HG02884 (cell line): ENCODE measurements at regions not wholly inside any gene's neighbourhood (a gene's known extent, or its start where the extent isn't known, plus 50 kb on each side); places are given as distances from the start of the nearest gene placed in this dataset.
"Not testable (repeated sequence)": the region's sequence is repeated elsewhere in the genome, so short reads cannot be mapped to it uniquely, and the experiment has no call there.

Experiments used
- ATAC-seq: cut with Tn5 transposase; IDR thresholded peaks from one replicate; pipeline ENCODE4 v1.9.1; 2021; ENCODE audit warnings: mild to moderate bottlenecking, moderate library complexity; ENCODE audit not compliant: unreplicated experiment

DNA sequence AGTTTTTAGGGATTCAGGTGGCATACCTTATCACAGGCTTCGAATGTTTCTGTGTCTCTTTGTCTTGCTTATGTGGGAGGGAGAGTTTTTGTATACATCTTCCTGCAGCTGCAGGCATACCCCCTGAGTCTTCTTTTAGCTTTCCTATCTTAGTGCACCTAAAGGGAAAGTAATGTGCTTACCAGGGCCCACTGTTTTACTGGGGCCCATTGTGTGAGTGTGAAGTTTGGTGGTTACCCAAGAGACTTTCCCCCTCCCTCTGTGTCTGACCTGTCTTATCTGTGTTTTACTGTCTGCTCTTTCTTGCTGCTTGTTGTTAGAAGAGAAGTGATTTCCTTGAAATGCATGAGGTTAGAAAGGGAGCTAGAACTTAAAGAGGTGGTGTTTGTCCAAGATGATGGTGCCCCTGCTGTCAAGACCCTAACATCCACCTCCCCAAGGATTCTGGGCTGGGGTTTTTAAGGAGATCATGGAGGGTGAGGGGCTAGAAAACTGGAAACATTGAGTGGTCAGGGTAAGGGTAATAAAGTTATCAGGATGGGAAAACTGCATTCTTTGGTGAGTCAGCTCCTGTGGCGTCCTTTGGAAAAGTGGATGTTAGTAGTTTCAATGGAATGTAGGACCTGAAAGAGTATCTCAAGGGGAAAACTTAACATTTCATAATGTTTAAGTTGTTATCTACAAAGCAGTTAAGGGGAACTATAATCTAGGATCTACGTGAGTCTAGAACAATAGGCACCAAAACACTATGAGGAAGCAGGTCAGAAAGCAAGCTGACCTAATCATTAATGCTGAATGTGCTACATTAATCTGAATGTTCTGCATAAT, 583.5 kb upstream of the TUSC1 start:
- no peak for ATAC-seq

DNA sequence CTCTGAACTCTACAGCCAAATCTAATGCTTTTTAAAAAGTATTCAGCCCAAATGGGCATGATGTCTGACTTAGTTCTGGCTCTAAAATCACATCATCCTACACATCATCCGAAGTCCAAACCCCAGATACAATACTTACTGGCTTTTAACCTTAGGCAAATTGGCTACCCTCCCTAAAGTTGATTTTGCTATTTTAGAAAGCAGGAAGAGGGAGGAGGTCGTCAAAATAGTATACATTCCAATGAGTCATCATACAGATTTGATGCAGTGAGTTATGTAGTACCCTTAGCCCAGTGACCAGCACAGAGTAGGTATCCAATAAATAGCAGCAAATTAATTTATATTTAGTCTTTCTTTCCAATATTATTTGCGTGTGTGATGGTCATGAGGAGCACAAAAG, 582.0 kb upstream of the TUSC1 start:
- ATAC-seq: no peak

DNA sequence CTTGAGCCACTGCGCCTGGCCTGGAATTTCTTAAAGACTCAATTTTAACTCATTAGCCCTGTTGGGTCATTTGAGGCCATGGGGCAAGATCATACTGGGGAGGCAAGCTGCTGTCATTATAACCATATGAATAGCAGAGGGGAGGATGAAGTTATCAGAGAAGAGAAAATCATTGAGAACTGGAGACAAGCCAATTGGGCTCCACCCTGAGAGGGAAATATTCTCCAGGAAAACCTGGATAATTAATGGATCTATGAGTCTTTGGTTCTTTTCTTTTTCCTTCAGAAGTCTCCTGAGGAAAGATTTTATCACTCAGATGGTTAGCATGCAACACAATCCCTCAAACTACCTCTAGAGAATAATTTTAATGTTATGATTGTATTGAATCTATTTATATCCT, 569.6 kb upstream of the TUSC1 start:
- no peak for ATAC-seq

DNA sequence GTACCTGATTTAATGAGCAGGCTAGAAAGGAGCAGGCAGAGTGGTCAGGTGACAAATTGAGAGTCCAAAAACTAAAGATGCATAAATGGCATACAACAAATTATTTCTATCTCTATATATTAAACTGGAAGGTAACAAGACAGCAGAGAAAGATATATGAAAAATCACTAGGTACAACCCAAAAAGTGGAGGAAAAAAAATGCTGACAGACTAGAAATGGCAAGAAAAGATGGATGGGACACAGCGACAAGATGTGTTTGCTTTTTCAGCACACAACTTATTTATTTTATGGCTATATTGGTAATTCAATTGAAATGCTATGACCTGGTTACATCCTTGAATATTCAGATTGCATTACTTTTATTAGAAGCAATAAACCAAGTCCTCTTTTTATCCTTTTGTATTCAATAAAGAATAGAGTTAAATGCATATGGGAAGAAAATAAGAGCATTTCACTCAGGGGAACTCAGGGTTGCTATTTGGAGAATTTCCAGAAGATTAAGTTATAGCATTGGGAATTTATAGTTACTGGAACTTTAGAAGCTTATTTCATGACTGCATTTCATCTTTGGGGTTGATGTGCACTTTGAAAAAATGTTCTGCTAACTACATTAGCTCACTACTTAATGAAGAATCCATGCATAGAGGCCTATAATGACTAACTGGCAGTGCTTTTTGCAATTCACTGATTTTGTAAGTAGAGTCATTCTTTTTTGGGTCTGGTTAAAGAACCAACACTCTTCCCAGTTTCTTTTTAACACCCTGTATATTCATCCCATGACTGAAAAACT, 566.6 kb upstream of the TUSC1 start:
- ATAC-seq: no peak

DNA sequence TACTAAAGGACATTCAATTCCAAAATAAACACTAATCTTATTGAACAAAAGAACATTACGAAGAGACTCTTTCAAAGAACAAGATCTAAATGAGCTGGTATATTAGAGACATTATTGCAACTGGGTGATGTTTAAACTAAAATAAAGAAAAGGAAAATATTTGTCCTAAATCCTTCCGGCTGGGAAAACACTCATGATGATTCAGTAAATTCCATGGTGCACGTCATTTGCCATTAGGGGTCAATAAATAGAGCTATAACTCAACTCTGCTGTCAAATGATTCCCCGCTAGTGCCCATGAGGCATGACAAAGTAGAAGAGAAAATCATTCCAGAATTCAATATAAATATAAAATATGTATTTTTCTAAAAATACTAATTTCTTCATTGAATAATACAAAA, 565.5 kb upstream of the TUSC1 start:
- no peak for ATAC-seq

DNA sequence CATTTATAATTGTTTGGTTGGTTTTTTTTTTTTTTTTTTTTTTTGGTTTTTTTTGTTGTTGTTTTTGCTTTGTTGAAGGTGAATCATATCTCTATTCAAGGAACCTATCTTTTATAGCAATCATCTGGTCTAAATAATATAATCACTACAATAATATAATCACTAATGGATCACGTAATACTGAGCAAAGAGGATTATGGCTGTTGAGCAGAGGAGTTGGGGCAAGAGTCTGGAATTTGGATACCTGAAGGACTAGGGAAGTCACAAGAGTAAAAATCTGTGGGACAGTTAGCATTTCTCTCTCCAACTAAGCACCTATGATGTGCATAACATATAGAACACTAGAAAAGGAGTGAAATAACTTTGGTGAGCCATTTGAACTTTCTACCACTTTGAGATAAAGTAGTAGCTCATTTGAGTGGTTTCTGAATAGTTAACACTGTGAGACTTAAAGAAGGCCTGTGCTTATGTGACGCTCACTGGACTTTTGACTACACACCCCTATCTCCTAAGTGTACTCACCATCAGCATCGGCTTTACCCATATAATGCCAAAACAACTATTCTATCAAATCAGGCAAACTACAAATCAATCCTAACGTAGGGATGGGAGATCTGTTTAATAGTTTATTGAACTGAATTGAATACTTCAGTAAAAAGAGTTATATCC, 564.9 kb upstream of the TUSC1 start:
- ATAC-seq: no peak

DNA sequence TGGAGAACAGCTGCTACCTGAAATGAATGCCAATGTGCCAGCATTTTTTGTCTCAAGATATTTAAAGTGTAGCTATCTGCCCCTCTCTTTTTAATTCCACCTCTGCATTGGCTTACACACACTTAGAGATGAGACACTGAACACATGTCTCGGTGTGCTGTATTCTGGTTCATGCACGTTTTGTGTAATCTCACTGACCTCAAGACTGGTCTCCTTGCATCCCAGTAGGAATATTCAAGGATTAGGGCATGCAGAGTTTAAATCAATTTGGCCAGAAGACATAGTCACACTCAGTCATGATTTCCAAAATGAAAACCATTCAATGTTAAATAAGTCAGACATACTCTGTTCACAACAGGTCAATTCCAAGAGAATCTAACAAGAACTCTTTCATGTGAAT, 561.8 kb upstream of the TUSC1 start:
- no peak for ATAC-seq

DNA sequence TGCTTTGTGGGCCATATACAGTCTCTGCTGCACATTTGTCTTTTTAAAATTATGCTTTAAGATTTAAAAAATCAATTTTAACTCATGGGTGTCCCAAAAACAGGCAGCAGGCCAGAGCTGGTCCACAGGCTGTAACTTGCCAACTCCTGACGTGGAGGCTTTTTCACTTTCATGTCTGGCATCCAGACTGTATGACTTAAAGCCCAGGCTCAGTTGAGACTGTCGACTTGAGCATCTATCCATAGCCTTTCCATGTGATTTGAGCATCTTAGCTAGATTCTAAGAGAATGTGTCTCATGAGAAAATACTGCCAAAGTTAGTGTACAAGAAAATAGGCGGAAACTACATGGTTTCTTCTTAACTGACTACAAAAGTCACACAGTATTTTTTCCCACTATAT, 559.0 kb upstream of the TUSC1 start:
- ATAC-seq: no peak

DNA sequence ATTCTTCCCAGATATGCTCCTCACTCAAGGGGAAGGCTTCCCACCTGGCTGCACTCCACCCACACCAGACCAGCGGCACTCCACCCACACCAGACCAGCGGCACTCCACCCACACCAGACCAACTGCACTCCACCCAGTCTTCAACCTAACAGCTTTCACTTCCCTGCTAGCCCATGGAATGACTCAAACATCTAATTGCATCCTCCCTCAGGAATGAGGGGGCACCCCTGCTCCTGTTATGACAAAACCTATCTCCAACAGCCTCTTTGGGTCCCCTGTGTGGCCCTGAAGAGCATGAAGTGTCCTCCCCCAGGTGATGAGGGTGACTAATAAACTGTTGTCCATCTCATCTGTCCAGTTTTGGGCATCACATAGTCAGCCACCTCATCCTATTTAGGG, 556.6 kb upstream of the TUSC1 start:
- no peak for ATAC-seq

DNA sequence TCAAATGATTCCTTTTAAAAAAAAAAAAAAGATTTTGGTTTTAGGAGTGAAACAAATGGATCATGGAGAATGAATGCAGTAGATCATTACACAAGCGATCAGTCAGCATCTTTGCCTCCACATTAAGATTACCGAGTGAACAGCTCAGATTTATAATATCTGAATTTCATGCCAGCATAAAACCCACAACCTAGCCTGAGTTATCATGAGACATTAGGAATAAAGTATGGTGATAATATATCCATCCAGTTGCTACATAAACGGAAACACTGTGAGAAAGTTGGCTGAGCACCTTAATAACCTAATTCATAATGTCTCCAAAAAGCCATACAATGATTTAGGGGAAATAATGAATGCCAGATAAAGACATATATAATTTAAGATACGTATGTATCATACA, 553.1 kb upstream of the TUSC1 start:
- no peak for ATAC-seq

DNA sequence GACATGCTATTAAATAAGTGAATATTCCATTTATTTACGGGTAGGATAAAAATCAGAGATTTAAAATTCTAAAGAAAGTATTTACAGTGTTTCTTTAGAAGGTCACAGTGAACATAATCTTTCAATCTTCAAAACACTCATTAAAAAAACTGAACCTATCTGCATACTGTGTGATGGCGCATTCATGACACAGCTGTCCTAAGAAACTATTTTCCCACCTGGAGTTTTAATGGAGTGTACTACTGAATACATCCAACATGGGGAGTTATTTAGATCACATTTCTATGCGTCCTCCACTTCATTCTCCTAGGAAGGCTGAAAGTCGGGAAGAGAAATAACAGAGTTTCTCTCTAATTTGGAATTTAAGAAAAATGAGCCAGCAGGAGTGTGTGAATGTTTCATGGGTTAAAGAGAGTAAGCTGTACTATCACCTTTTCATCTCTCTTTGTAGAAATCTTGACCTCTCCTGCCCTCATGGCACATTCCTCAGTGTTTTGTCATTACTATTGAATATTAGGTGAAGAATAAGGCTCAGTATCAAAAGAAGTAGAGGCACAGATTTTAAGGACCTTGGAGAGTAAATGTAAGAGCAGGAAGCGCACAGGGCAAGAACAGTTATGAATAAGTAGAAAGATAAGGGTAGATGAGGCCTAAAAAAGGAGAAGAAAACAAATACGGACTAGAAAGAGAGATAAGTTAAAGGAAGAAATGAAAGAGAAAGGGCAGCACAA, 551.2 kb upstream of the TUSC1 start:
- ATAC-seq: no peak

DNA sequence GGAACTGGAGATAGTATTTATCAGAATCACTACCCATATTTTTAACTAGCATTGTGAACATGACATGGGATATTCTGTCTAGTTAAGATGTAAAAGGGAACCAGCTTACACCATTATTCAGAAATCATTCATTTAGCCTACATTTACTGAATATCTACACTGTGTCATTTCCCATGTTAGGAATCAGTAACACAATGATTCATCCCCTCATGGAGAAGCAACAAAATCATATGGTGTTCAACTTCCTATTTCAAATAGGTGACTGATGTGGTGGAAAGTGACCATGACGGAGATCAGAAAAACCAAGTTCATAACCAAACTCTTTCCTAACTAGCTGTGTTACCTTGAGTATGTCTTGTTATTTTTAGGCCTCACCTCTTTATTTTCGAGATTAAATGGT, 550.0 kb upstream of the TUSC1 start:
- no peak for ATAC-seq

DNA sequence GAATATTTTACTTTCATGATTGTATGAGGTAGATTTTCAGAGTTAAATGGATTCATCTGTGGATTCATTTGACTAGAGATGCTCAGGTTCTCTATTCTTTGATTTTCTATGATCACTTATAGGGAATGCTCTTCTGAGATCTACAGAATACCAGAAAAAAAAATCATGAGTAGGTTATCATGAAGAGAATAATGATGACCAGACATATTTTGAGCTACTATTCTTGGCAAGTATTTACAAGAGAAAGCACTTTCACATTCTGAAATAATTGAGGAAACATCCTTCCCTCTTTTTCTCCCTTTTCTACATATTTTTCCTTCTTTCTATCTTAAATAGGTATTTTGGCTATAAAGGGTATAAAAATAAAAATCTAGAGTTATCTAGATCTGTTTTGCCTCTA, 543.0 kb upstream of the TUSC1 start:
- ATAC-seq: no peak

DNA sequence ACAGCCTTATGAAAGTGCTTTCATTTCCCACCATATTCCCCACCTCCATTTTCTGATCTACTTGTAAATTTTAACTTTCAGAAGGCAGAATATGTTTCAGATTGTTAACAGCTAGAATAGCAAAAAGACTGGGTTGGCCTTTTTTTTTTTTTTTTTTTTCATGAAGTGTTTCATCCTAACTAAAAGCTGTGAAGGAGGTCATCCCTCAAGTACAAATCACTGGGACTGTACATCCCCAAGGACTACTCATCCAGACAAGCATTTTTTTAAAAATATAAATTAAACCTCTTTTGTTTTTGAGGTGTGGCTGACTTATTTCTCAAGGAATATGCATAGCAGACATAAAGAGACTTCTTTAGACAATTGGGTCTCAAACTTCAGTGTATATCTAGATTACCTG, 542.1 kb upstream of the TUSC1 start:
- ATAC-seq: no peak

DNA sequence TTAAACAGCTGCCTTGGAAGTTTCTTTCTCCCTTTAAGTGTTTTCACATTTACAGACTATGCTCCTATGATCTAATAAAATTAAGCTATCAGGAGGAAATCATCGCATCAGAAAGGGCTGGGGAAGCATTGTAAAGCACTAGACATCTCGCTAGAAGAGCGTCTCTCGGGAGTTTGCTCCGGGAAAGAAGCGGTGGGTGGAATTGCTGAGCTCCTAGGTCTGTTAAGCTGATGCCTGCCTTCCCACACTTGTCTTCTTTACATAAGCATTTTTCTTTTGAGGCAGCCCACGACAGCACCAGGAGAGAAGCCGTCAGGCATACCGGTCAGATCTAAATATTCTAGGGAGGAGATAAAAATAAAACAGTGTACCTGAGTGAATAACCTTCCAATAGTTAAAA, 541.7 kb upstream of the TUSC1 start:
- ATAC-seq: no peak

DNA sequence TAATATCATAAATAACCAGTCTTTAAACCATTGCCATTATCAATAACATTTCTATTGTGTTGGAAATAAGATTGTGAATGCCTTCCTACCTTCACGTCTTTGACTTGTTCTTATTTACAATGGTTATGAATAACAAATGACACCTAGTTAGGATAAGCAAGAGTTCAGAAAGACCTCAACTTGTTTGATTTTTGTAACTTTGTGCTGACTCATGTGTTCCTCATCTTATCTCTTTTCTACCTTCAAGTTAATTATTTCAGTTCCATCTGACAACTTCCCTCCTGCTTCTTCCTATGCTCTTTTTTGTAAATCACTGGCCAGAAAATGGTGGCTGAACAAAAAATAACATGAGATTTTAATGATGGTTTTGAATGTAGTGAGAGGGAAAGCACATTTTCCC, 538.5 kb upstream of the TUSC1 start:
- ATAC-seq: no peak

DNA sequence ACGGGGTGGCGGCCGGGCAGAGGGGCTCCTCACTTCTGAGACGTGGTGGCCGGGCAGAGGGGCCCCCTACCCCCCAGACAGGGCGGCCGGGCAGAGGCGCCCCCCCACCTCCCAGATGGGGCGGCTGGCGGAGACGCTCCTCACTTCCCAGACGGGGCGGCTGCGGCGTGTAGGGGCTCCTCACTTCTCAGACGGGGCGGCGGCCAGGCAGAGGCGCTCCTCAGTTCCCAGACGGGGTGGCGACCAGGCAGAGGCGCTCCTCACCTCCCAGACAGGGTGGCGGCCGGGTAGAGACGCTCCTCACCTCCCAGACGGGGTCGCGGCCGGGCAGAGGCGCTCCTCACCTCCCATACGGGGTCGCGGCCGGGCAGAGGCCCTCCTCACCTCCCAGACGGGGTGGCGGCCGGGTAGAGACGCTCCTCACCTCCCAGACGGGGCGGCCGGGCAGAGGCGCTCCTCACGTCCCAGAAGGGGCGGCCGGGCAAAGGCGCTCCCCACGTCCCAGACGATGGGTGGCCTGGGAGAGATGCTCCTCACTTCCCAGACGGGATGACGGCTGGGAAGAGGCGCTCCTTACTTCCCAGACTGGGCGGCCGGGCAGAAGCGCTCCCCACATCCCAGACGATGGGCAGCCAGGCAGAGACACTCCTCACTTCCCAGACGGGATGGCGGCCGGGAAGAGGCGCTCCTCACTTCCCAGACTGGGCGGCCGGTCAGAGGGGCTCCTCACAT, 536.6 kb upstream of the TUSC1 start:
- not testable (repeated sequence) for ATAC-seq

DNA sequence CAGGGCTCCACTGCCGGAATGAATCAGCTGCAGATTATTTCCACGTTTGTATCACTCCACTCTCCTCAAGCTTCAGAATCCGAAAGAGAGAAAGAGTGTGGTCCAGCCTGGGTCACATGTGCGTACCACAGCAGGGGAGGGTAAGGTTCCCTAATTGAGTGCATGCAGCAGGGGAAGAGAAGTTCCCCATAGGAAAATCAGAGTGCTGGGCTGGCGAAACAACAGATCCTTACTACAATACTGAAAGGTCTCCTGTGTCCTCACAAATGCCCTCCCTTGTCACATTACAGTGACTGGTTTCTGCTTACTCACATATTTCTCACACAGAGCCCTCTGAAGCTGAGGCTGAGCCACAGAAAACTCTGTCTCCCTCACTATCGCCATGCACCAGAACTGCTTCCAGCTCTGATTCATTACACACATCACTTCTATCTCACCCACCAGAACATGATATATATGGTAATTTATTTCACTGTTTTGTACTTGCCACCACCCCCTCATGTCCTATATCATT, 532.2 kb upstream of the TUSC1 start:
- no peak for ATAC-seq

DNA sequence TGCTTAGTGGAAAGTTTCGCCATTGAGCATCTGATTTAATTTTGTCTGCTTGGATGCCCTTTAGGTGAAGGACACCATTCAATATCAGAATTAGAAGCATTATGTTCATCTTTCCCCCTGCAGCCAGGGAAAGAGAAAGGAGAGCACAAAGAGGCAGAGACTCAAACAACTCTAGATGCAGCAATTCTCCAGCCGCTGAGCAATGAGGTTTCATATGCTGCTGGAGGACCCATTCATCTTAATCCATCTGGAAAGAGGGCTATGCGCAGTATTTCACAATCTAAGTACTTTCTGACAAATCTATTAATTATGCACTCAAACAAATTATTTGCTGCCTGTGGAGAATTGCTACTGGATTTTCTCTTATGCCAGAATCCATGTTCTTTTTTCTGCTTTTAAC, 527.0 kb upstream of the TUSC1 start:
- no peak for ATAC-seq

DNA sequence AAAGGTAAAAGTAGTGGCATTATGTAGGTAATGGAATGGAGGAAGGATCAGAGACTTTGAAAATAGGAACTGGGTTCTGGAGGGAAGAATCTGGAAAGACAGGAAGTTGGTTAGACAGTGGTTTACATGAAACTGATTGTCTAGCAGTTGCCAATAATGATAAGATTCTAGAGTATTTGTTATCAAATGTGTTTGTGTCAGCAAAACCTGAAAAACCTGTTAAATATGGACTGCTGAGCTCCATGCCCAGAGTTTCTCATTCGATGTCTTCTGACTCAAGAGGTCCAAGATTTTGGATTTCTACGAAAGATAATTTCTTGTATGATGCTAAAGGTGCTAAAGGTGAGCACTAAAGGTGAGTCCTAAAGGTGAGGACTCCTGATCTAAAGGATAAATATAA, 515.0 kb upstream of the TUSC1 start:
- ATAC-seq: no peak
